ENCODE measurements at regions not wholly inside any gene's neighbourhood (a gene's known extent, or its start where the extent isn't known, plus 50 kb on each side); places are given as distances from the start of the nearest gene placed in this dataset.
"Not testable (repeated sequence)": the region's sequence is repeated elsewhere in the genome, so short reads cannot be mapped to it uniquely, and the experiment has no call there.

DNA sequence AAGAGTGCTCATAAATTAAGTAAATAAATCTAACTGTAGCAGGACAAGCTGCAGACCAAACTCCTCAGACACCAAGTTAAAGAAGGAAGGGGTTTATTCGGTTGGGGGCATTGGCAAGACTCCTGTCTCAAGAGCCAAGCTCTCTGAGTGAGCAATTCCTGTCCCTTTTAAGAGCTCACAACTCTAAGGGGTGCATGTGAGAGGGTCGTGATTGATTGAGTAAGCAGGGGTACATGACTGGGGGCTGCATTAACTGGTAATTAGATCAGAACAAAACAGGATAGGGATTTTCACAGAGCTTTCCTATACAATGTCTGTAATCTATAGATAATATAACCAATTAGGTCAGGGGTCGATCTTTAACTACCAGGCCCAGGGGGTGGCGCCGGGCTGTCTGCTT lies 318.1 kb upstream of the TECRL start:
- not testable (repeated sequence) for TF ChIP-seq CTCF, POLR2A (IDR thresholded peaks at IDR 0.05)

Measured in uterus (tissue), 2 donors.